ENCODE measurements at regions not wholly inside any gene's neighbourhood (a gene's known extent, or its start where the extent isn't known, plus 50 kb on each side); places are given as distances from the start of the nearest gene placed in this dataset.

DNA sequence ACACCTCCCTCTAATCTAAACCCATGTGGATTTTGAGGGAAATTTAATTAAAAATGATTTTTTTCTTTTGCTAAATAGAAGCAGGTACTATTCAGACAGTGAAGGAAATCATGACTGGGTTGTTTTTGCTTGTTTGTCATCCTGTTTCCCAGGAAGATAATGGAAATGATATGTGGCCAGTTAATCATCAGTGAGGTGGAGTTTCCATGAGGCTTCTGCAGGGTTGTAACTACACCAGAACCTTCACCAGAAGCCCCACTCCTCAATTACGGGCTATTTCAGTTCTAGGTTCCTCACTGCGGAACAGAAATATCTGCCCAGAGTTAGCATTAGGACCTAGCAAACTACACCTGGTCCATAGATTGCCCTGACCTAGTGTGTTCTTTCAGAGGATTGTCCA is 394.0 kb downstream of the DLEU7 start:
- TF ChIP-seq, protein P1, sequence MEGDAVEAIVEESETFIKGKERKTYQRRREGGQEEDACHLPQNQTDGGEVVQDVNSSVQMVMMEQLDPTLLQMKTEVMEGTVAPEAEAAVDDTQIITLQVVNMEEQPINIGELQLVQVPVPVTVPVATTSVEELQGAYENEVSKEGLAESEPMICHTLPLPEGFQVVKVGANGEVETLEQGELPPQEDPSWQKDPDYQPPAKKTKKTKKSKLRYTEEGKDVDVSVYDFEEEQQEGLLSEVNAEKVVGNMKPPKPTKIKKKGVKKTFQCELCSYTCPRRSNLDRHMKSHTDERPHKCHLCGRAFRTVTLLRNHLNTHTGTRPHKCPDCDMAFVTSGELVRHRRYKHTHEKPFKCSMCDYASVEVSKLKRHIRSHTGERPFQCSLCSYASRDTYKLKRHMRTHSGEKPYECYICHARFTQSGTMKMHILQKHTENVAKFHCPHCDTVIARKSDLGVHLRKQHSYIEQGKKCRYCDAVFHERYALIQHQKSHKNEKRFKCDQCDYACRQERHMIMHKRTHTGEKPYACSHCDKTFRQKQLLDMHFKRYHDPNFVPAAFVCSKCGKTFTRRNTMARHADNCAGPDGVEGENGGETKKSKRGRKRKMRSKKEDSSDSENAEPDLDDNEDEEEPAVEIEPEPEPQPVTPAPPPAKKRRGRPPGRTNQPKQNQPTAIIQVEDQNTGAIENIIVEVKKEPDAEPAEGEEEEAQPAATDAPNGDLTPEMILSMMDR (conservative IDR thresholded peaks at IDR 0.05; ENCODE audit: low read depth, low read length) = no peak
- TF ChIP-seq BHLHE40 (IDR thresholded peaks at IDR 0.05; ENCODE audit: low read depth, low read length) = no peak
- no peak for TF ChIP-seq CEBPB (IDR thresholded peaks at IDR 0.05; ENCODE audit: low read depth, low read length)
- no peak for TF ChIP-seq FOS (IDR thresholded peaks at IDR 0.05; ENCODE audit: low read depth, low read length)
- TF ChIP-seq RAD21 (IDR thresholded peaks at IDR 0.05; ENCODE audit: low read length) = no peak
- TF ChIP-seq, protein P2, sequence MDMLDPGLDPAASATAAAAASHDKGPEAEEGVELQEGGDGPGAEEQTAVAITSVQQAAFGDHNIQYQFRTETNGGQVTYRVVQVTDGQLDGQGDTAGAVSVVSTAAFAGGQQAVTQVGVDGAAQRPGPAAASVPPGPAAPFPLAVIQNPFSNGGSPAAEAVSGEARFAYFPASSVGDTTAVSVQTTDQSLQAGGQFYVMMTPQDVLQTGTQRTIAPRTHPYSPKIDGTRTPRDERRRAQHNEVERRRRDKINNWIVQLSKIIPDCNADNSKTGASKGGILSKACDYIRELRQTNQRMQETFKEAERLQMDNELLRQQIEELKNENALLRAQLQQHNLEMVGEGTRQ (IDR thresholded peaks at IDR 0.05; ENCODE audit: low read depth, low read length) = no peak
